Right lobe of liver (tissue), 6 donors: ENCODE measurements at regions not wholly inside any gene's neighbourhood (a gene's known extent, or its start where the extent isn't known, plus 50 kb on each side); places are given as distances from the start of the nearest gene placed in this dataset.
"Not testable (repeated sequence)": the region's sequence is repeated elsewhere in the genome, so short reads cannot be mapped to it uniquely, and the experiment has no call there.

Experiments
- ATAC-seq, 4 donors: fragments of 200-7000 bp; cut with Tn5 transposase; one replicate each; pipeline ENCODE4 v1.9.1; 2020; ENCODE audit warnings: mild to moderate bottlenecking in 4 of 4, moderate library complexity in 4 of 4
- DNase-seq, 3 donors: peaks; one replicate each; pipeline ENCODE4 v3.0.0-alpha.2; 2020
- H3K27ac ChIP-seq, 3 donors: fragments of 200-600 bp; one replicate each; pipeline ENCODE4 v1.8.0; 2022
- H3K27me3 ChIP-seq, 2 donors: fragments of 200-600 bp; one replicate each; pipeline ENCODE4 v1.8.0; 2022
- H3K36me3 ChIP-seq, 4 donors: fragments of 200-600 bp; sonication (generic) in 1 of 4; one replicate each; pipeline versions ENCODE4 v1.5.1 to v1.8.0; 2017 to 2022; ENCODE audit warnings: control low read depth in 1 of 4
- H3K4me1 ChIP-seq, 4 donors: fragments of 200-600 bp; sonication (generic) in 1 of 4; one replicate each; pipeline versions ENCODE4 v1.5.1 to v1.8.0; 2017 to 2022; ENCODE audit warnings: control low read depth in 1 of 4
- H3K4me3 ChIP-seq, 3 donors: fragments of 200-600 bp; one replicate each; pipeline ENCODE4 v1.8.0; 2022
- H3K9me3 ChIP-seq, 4 donors: fragments of 200-600 bp; sonication (generic) in 1 of 4; one replicate each; pipeline versions ENCODE4 v1.5.1 to v1.8.0; 2017 to 2022; ENCODE audit warnings: control low read depth in 1 of 4
- CTCF ChIP-seq, 4 donors: fragments of 200-600 bp in 3 of 4; fragments of 450-650 bp in 1 of 4; IDR thresholded peaks; one replicate each; pipeline versions ENCODE4 v1.5.1 to v1.8.0; 2016 to 2022; ENCODE audit warnings: antibody characterized with exemption in 4 of 4, mild to moderate bottlenecking in 2 of 4
- POLR2A ChIP-seq: fragments of 450-650 bp; IDR thresholded peaks from one replicate; pipeline ENCODE4 v1.6.1; 2017; ENCODE audit warnings: antibody characterized with exemption, mild to moderate bottlenecking
- WGBS: methylation state at CpG from one replicate; pipeline ENCODE4 v1.1.6; 2018; ENCODE audit warnings: low coverage, low lambda C conversion rate; ENCODE audit not compliant: insufficient coverage; ENCODE audit errors: missing lambda C conversion rate; 5-methylcytosine and 5-hydroxymethylcytosine counted together
- intact Hi-C, 2 donors: fragments of 100-400 bp; cut with DNase I; formaldehyde crosslinking; loops; one replicate each; pipeline versions ENCODE4 v1.11.2 to v1.14.1; 2022
- donor health status: DM: no; HTN: yes; CAD: no.
- donor health status: DM: no; HTN: no; CAD: no.
- donor health status: DM: no; HTN: no; CAD: no.
- donor health status: DM: no; HTN: yes; CAD: no.
- donor health status: DM: no; HTN: yes; CAD: no.

DNA sequence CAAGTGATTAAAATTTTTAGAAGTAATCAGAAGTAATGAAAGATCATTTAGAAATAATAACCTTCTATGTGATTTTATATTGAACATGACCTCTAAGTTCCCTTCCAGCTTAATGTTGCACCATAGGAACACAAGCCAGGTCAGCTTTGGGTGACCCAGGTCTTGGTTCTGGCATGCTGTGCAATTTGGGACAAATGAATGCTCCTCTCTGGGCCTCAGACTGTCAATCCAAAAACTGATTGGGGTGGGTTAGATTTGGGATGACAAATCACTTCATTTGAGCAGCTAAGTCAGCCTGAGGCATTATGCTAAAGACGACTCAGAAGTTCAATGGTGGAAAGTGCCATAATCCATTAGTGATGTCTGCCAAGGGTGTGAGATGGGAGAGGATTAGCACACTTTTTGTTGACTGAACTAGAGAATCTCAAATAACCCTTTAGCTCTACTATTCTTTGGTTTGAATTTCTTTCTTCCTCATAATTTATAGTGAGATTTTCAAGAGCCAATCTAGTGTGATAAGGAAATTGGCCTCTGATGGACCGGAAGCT is 60.7 kb upstream of the BOD1 start:
- intact Hi-C loops = no loop called here
- no peak for DNase-seq
- Histone ChIP-seq H3K36me3 (no peaks in the 10 kb centered on the region), H3K27ac (no peak overlapping the region), H3K27me3 (no peaks in the 10 kb centered on the region), H3K4me3 (no peak overlapping the region), H3K9me3 (no peaks in the 10 kb centered on the region), H3K4me1 (peaks cover 0 to 14% (median 0%) of the 10 kb centered on the region in 4 donors)
- 68% methylated on average over 2 of the region's 2 CpGs for WGBS
- ATAC-seq = no peak
- TF ChIP-seq POLR2A = no peak

- WGBS = 94% methylated on average over 6 of the region's 6 CpGs
- no peak overlapping the region for H3K27ac ChIP-seq
- no peaks in the 10 kb centered on the region for H3K4me1 ChIP-seq
- no peak overlapping the region for H3K4me3 ChIP-seq
- no peak for DNase-seq
- H3K9me3 ChIP-seq = no peaks in the 10 kb centered on the region
- TF ChIP-seq POLR2A (no peak), CTCF (IDR thresholded peaks at IDR 0.05) (no peak)
- no peaks in the 10 kb centered on the region for H3K36me3 ChIP-seq
- ATAC-seq = no peak
- intact Hi-C loops = no loop called here
- no peaks in the 10 kb centered on the region for H3K27me3 ChIP-seq
Observed at GRCh38 chr5:173679909-173680630, 63.6 kb upstream of the BOD1 start.

GRCh38 chr5:173680660-173681242 is 64.3 kb upstream of the BOD1 start:
- WGBS = 78% methylated on average over 6 of the region's 6 CpGs
- no peaks in the 10 kb centered on the region for H3K27me3 ChIP-seq
- no peaks in the 10 kb centered on the region for H3K9me3 ChIP-seq
- TF ChIP-seq CTCF (IDR thresholded peaks at IDR 0.05) (no peak), POLR2A (no peak)
- no peak overlapping the region for H3K27ac ChIP-seq
- ATAC-seq (peak in 1 of 4 donors; percentile 26), DNase-seq (no peak)
- no peaks in the 10 kb centered on the region for H3K4me1 ChIP-seq
- no peak overlapping the region for H3K4me3 ChIP-seq
- intact Hi-C loops = no loop called here
- no peaks in the 10 kb centered on the region for H3K36me3 ChIP-seq

- WGBS = 82% methylated on average over 2 of the region's 2 CpGs
- intact Hi-C loops = no loop called here
Observed at GRCh38 chr5:173682313-173682712, 65.9 kb upstream of the BOD1 start.

GRCh38 chr5:173684535-173684934 is 68.1 kb upstream of the BOD1 start:
- ATAC-seq, DNase-seq, intact Hi-C loops, H3K27ac ChIP-seq, H3K27me3 ChIP-seq, H3K4me3 ChIP-seq, H3K9me3 ChIP-seq, H3K36me3 ChIP-seq: not testable (repeated sequence)
- H3K4me1 ChIP-seq = peaks cover 0 to 14% (median 6%) of the 10 kb centered on the region in 4 donors
- WGBS = 93% methylated on average over 4 of the region's 5 CpGs

More at GRCh38 chr5:173682313-173682712, 65.9 kb upstream of the BOD1 start:
- H3K36me3 ChIP-seq = no peaks in the 10 kb centered on the region
- no peaks in the 10 kb centered on the region for H3K4me1 ChIP-seq
- ATAC-seq (no peak), DNase-seq (no peak)
- H3K27me3 ChIP-seq = no peaks in the 10 kb centered on the region
- H3K9me3 ChIP-seq = no peaks in the 10 kb centered on the region
- no peak for TF ChIP-seq POLR2A
- no peak for TF ChIP-seq CTCF (IDR thresholded peaks at IDR 0.05)
- H3K27ac ChIP-seq = no peak overlapping the region
- H3K4me3 ChIP-seq = no peak overlapping the region
